Chondrocyte (in vitro differentiated cells): ENCODE measurements at regions not wholly inside any gene's neighbourhood (a gene's known extent, or its start where the extent isn't known, plus 50 kb on each side); places are given as distances from the start of the nearest gene placed in this dataset.

Experiments
- DNase-seq: peaks from one replicate; pipeline ENCODE4 v3.0.0; 2021; ENCODE audit warnings: mixed read lengths, low spot score
- H3K27ac Mint-ChIP-seq: one replicate; pipeline ENCODE4 v1.8.0; 2021; ENCODE audit warnings: mild to moderate bottlenecking, moderate library complexity, mixed read lengths; ENCODE audit not compliant: unreplicated experiment
- H3K27me3 Mint-ChIP-seq: 2 replicates; pipeline ENCODE4 v1.8.0; 2021; ENCODE audit warnings: low read depth, mixed read lengths
- H3K36me3 Mint-ChIP-seq: 2 replicates; pipeline ENCODE4 v1.8.0; 2021; ENCODE audit warnings: low read depth, mixed read lengths
- H3K4me1 Mint-ChIP-seq: 2 replicates; pipeline ENCODE4 v1.8.0; 2021; ENCODE audit warnings: low read depth, mild to moderate bottlenecking, mixed read lengths
- H3K4me3 Mint-ChIP-seq: one replicate; pipeline ENCODE4 v1.8.0; 2021; ENCODE audit warnings: mild to moderate bottlenecking, moderate library complexity, mixed read lengths; ENCODE audit not compliant: unreplicated experiment
- H3K9me3 Mint-ChIP-seq: 2 replicates; pipeline ENCODE4 v1.8.0; 2021; ENCODE audit warnings: low read depth, mixed read lengths
- CTCF ChIP-seq: fragments of 200-600 bp; sonication (generic); IDR thresholded peaks from 2 replicates; pipeline ENCODE4 v1.5.0; 2021; ENCODE audit warnings: antibody characterized with exemption, mild to moderate bottlenecking, moderate library complexity

GRCh38 chr4:74612837-74613236 is 167.9 kb downstream of the AREG start:
- no peak for DNase-seq
- H3K27me3 Mint-ChIP-seq, result peaks cover 50% of the 10 kb centered on the region
- peaks cover 12% of the 10 kb centered on the region for H3K36me3 Mint-ChIP-seq

GRCh38 chr4:74613266-74613665 is 168.3 kb downstream of the AREG start:
- Mint-ChIP-seq H3K9me3 (peaks cover 22% of the 10 kb centered on the region), H3K36me3 (peaks cover 12% of the 10 kb centered on the region), H3K27me3 (peaks cover 46% of the 10 kb centered on the region), H3K4me1 (no peaks in the 10 kb centered on the region), H3K27ac (no peak overlapping the region), H3K4me3 (no peak overlapping the region)
- TF ChIP-seq CTCF, result no peak
- no peak for DNase-seq

More at GRCh38 chr4:74612837-74613236, 167.9 kb downstream of the AREG start:
- H3K9me3 Mint-ChIP-seq, result peaks cover 26% of the 10 kb centered on the region
- no peak overlapping the region for H3K27ac Mint-ChIP-seq
- no peak overlapping the region for H3K4me3 Mint-ChIP-seq
- no peaks in the 10 kb centered on the region for H3K4me1 Mint-ChIP-seq
- TF ChIP-seq CTCF, result no peak

- DNase-seq, result no peak
- Mint-ChIP-seq H3K27me3 (peaks cover 50% of the 10 kb centered on the region), H3K9me3 (peaks cover 22% of the 10 kb centered on the region), H3K4me1 (peaks cover 11% of the 10 kb centered on the region), H3K27ac (no peak overlapping the region), H3K36me3 (peaks cover 12% of the 10 kb centered on the region), H3K4me3 (no peak overlapping the region)
- TF ChIP-seq CTCF, result no peak
Observed at GRCh38 chr4:74615411-74615810, 170.5 kb downstream of the AREG start.

GRCh38 chr4:74618166-74618565 is 173.2 kb downstream of the AREG start:
- Mint-ChIP-seq H3K27me3 (peaks cover 49% of the 10 kb centered on the region), H3K4me3 (no peak overlapping the region), H3K9me3 (peaks cover 22% of the 10 kb centered on the region), H3K27ac (no peak overlapping the region), H3K36me3 (peaks cover 12% of the 10 kb centered on the region), H3K4me1 (peaks cover 13% of the 10 kb centered on the region)
- no peak for DNase-seq
- no peak for TF ChIP-seq CTCF

- TF ChIP-seq CTCF, result no peak
- H3K4me3 Mint-ChIP-seq, result no peak overlapping the region
- DNase-seq, result no peak
- H3K27ac Mint-ChIP-seq, result peak overlapping the region; percentile 57
- H3K27me3 Mint-ChIP-seq, result peaks cover 47% of the 10 kb centered on the region
- H3K9me3 Mint-ChIP-seq, result peaks cover 22% of the 10 kb centered on the region
- peaks cover 12% of the 10 kb centered on the region for H3K36me3 Mint-ChIP-seq
- peaks cover 16% of the 10 kb centered on the region for H3K4me1 Mint-ChIP-seq
Observed at GRCh38 chr4:74618659-74619058, 173.7 kb downstream of the AREG start.
